ENCODE measurements at regions not wholly inside any gene's neighbourhood (a gene's known extent, or its start where the extent isn't known, plus 50 kb on each side); places are given as distances from the start of the nearest gene placed in this dataset.

DNA sequence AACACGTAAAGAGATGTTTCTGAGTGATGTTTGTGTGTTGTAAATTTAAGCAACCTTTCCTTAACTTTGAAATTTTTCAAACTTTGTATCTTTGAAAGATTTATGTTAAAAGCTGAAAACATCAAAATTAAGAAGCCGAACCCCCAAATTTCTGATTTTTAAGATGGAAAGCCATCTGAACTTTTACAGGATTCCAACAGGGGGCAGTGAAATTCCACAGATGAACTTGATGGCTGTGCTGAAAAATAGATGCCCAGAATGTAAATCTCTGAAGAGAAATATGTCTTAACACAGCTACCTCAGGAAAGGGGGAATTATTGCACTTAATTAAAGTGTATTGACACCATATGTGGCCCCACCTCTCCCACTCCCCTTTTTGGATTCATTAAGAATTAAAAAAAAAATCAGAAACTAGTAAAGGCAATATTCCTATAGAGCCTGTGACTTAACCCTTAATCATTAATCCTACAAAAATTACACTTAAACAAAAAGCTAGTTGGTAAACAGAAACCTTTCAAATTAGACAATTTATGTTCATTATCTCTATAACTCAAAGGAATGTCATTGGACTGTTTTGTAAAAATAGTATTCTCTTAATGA is 597.9 kb downstream of the KCNJ2 start:
- no peak for DNase-seq

DNA sequence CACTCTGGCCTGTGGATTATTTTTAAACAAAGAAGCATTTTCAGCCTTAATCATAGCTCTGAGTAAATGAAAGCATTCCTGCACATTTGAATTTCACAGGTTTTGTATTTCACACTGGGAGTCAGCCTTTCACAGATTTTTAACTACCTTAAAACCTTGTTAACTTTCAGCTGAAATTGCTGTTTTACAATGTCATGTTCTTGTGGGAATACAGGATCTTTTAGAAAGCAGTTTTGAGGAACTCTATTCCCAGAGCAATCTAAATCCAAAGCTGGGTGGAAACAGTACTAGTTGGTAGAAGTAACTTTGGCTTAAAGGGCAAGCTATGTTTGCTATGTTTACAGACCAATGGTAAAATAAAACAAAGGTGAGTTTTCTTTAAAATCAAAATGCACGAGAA is 600.6 kb downstream of the KCNJ2 start:
- DNase-seq: no peak

DNA sequence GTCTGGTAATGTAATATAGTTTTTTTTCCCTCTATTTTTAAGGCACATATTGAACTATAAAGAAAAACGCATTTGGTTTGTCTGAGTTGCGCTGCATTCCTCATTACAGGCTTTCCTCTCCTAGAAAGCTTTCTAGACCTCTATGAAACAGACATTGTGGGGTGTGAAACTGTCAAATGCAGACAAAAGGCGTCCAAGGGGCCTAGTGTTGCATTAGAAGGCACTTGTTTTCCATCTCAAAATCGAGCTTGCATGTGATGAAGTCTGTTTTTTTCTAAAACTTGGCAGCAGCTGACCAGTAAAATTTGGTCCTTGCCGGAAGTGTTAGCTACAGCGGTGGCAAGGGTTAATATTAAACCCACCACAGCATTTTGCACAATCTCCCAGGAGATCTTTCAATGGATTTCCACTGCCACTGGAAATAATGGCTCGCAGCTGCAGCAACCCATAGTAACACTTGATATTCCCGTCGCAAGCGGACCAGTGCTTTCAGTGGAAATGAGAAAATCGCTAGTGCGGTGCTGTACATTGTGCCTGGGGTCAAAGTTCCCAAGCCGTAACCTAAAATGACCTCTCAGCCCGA is 602.6 kb downstream of the KCNJ2 start:
- no peak for DNase-seq

DNA sequence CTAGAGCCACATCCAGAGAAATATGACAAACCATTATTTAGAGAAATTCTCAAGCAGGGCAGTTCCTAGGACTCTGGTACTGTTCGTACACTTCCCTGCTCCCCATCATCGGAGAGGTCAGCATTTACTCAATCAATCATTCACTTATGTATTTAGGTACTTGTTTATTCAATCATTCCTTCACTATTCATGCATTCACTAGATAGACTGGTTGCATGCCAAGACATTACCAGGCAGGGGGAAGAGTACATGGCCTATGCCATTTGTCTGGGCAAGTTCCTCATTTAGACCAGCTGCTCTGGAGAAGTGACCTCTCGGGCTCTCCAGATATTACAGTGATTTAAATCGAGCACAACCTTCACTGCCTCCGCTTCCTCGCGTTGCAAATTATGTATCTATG is 603.4 kb downstream of the KCNJ2 start:
- DNase-seq: no peak

DNA sequence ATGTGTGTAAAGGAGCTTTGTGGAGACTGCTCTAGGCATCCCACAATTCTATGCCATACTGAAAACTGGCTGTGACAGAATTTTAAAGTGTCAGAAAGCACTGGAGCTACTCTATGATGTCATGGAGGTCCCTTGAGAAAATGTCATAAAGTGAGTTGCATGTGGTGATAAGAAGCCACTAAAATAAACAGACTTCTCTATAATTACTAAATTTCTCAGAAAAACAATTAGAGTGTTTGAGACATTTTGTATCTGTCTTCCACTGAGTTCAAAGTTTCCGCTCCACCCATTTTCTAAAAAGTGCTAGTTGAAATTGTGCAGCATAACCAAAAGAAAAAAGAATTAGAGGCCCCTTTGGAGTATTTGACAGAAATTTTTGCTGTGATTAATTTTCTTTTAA is 603.9 kb downstream of the KCNJ2 start:
- DNase-seq: no peak

DNA sequence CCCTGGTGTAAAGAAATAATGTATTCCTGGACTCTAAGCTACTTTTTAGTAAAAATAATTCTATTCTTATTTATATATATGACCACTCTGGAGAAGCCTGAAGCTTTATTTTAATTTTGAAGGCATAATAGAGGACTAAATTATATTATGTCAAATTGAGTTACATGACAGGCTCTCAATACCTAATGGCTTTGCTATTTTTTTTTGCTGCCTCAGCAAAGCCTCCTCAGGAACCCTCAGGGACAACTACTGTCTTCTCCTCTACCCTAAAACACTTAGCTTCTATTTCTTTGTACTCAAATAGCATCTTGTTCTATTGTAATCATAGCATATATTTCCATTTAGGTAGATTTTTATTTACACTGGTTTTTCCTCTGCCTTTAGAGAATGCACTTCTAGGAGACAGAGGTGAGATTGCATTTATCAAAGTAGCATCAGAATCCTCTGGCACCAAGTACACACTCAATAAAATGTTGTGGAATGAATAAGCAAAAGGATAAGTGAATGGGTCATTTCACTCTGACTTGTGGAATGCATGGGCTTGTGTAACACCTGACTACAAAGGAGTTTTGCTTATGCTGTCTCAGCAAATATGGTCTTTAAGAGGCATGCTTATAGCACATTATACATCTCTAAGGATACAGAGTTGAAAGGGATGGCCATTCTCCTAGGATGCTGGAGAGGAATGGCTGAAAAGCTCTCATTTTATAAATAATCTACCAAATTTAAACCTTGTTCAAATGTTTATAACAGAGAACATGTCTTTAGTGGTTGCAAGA is 605.2 kb downstream of the KCNJ2 start:
- no peak for DNase-seq

DNA sequence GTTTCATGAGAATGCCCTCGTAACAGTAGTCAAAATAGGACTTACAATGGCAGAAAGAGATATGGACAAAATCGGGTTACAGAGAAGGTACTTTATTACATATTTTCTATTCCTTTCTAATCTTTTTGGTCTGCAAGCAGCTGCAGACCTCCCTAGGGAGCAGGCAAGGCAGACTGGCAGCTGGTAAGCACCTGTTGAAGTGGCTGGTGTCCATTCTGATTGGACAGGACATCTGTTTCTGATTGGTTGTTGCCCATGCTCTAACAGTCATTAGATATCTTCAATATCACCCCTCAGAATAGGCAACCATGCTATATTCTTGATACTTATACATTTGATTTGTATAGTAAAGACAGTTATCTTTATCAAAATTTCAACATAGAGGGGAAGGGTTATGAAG is 606.3 kb downstream of the KCNJ2 start:
- DNase-seq: no peak

DNA sequence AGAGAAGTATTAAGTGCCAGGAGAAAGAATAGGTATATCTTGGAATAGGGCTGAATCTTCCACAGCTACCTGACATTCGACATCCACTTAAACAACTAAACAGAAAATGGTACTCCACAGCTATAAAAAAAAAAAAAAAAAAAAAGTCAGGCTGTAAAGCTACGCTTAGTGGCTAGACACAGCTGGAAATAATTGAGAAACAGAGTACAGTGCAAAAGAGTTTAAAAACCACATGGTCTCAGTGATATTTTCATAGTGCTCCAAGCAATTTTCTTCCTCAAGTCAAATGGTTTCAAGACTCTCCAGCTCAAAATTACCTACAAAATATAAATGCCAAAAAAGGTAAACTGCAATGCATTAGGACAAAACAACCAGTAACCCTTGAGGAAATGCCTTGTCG is 607.1 kb downstream of the KCNJ2 start:
- no peak for DNase-seq

DNA sequence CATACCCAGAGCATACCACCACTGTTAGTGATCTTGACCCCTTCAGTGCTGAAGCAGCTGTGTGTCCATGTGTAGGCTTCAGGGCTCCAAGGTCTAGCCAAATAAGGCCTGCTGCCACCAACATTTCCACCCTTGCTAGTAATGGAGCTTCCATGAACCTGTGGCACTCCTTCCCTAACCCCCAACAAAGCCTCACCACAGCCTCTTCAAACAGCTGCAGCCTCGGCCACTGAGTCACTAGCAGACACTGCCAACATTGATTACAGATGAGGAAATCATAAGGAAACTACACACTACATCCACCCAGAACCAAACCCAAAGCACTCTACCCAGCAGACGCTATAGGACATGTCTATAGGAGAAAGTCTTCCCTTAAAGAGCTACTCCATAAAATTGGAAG is 610.7 kb downstream of the KCNJ2 start:
- no peak for DNase-seq

DNA sequence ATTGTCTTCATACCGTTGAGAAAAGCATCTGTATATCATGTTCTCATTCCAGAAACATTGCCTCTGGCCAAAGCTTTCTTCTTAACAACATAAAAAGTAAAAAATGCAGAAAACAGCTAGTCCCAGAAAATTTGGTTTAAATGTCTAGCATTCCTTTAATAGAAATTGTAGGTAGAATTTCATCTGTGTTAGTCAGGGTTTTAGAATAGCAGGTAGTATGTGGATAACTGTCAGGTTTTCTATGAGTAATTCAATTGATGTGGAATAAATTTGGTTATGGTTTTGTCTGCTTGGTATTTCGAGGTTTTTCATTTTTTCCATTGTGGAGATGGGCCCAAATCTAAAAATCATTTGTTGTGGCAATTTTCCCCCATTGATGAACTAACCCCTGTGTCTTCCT is 616.7 kb downstream of the KCNJ2 start:
- DNase-seq: no peak

DNA sequence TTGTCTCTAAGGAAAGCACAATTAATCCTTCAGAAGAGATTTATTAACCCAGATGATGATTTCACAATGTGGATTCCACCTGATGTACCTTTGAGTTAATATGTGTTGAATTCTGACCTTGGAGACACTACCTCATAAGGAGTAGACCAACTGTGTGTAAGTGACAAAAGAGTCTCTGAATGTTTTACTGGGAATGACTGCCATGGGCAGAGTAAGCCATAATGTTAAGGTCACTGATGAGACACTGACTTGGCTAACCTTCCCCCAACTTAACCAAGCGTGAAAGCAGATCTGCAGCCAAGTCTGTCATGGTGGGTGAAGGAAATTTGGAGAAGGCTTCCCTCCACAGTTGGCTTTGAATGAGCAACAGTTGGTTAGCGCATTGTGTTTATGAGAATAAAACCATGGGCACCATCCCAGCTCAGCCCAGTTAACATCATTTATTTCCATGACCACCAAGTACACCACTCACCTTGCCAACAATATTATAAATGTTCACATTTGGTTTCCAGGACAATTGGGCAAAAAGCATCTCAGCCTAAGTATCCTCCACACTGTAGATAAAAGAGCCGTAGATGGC is 618.5 kb downstream of the KCNJ2 start:
- DNase-seq: no peak

DNA sequence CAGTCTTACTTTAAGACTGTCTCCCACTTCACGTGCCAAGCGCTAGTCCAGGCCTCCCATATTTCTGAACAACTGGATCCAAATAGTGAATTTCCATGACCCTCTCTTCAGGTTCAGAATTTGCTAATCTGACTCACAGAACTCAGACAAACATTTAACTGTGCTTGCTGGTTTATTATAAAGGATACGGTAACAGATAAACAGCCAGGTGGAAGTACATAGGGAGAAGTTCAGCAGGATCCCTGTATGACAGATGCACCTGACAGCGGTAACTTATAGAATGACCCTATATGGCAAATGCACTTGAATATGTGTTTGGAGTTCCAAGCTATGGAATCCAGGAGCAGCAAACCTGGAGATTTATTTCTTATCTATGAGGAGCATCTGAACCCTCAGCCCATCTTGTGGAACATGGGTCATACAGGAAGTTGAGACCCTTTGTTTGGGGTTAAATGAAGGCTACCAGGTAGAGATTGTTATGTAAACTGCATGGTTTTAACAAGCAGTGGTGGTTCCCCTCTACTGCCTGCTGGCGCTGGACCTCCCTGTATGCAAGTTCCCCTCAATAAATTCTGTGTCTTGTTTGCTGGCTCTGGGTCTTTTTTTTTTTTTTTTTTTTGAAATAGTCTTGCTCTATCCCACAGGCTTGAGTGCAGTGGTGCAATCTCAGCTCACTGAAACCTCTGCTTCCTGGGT is 622.6 kb downstream of the KCNJ2 start:
- no peak for DNase-seq

DNA sequence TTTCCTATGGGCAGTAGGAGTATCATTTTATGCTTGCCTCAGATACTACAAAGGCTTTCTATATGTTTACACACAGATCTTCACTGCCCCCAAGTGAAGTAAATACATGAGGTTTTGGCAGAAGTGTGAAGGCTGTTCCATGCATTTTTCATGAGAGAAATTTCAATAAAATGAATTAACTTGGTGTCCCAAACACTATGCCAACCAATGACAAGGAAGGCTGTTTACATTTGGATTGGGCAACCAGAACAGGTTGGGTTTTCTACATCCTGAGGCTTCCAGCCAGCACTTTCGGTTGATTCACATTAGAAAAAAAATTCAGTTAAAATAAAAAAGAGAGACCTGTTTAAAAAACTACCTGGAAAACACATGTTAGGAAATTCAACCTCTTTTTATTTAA is 625.4 kb downstream of the KCNJ2 start:
- no peak for DNase-seq

DNA sequence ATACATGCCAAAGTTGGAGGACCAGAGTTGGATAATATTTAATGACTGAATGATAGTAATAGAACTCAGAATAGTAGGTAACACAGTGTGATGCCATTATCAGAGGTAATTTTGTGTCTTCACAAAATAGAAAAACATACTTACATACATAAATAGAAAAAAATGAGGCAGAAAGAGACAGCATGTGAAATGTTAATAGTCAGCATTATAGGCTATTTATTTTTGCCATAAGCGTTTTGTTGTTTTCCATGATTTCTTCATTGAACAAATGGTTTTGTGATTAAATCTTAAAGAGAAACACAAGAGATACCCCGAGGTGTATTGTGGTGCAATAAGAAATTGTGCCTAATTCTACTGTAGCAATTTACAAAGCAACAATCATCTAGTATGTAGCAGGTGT is 626.3 kb downstream of the KCNJ2 start:
- no peak for DNase-seq

DNA sequence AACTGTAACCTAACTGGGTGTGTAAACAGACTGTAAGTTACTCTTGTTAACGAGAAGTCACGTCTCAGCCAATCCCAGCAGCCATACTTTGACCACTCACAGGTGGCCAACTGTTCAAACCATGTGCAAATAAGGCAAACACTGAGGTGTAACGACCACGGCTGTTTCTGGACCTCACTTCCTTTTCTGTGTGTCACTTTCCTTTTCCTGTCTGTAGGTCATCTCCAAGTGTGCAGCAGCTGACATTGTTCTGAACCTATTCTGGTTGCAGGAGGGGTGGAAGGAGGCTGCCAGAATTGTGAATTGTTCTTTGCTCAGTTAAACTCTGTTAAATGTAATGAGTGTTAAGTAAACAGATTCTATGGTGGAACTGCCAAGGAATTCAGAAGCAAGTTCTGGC is 627.4 kb downstream of the KCNJ2 start:
- DNase-seq: no peak

DNA sequence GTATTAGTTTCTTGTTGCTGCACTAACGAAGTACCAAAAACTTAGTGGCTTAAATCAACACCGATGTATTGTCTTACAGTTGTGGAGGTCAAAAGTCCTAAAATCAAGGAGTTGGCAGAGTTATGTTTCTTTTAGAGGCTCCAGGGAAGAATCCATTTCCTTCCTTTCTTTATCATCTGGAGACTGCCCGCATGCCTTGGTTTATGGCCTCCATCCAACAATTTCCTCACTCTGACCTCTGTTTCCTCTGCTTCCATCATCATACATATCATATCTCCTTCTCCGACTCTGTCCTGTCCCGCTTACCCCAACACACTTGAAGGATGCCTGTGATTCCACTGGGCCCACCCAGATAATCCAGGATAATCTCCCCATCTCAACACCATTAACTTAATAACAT is 627.8 kb downstream of the KCNJ2 start:
- DNase-seq: no peak

DNA sequence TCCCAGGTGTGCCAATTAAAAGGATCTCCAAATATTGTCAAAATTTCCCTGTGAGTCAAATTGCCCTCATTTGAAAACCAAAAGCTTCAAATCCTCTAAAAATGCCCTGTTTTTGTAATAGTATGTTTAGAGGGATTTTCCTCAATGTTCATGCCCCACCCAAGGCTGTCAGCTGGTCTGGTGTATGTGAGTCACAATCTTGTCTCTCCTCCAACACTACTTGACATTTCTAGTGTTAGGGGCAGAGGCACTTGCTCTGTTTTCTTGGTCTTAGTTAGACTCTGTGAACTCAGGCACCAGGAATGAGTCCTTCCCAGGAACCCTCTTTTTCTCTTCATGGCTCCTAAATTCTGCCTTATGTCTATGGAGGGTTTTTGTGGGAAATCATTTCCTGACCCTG is 634.8 kb downstream of the KCNJ2 start:
- no peak for DNase-seq

DNA sequence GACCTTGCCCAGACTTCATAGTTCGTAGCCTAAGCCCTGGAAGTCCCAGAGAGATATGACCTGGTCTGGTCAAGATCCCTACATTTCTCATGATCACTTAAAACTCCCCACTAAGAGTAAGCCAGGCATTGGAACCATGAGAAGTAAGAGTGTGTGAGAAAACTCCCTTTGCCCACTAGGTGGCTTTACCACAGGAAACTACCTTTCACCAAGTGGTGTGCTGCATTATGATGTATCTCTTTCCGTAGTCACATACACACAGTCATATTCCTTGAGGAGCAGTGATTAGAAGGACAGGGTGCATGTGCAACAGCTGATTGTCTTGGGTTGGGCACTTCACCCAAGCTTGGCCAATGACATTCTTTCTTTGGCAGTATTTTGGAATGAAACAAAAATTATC is 639.3 kb downstream of the KCNJ2 start:
- no peak for DNase-seq

DNA sequence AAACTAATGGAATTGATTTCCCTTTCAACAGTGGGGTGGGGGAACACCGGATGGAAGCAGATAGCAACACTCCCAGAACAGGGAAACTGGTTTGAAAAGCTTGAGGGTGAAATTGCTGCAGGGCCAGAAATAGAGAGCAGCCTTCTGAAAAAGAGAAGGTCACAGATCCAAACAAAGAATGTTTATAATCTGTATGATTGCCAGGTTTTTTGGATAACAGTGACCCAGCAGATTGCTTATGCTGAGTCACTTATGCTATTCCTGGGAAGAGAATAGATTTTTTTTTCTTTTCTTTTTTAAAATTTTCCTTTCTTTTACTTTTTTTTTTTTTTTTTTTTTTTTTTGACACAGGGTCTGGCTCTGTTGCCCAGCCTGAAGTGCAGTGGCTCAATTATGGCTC is 641.3 kb downstream of the KCNJ2 start:
- no peak for DNase-seq

DNA sequence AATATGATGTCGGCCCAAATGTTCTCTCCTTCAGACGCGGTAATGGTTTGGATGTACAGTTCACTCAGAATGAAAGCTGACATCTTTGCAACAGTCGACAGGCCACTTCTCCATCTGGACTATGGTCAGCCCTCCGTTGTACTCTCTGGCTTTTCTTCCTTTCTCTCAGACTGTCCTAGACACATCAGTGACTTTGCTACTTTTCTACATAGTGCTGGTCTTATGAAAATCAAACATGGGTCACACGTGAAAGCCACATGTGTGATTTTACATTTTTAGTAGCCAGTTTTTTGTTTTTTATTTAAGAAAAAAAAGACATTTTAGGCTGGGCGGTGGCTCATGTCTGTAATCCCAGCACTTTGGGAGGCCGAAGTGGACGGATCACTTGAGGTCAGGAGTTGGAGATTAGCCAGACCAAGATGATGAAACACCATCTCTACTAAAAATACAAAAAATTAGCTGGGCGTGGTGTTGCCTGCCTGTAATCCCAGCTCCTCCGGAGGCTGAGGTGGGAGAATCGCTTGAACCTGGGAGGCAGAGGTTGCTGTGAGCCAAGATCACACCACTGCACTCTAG is 644.1 kb downstream of the KCNJ2 start:
- no peak for DNase-seq

DNA sequence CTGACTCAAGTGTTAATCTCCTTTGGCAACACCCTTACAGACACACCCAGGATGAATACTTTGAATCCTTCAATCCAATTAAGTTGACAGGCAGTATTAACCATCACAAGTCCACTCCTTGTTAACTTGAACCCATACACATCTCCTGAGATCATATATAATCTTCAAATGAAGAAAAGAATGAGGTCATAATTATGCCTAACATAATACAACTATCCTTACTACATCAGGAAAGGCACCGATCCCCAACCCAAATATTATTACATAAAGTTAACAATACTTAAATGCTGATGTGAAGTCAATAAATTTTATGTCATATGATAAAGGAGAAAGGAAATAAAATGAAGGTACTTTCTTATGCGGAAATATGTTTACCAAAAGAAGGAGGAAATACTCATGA is 649.9 kb downstream of the KCNJ2 start:
- no peak for DNase-seq

DNA sequence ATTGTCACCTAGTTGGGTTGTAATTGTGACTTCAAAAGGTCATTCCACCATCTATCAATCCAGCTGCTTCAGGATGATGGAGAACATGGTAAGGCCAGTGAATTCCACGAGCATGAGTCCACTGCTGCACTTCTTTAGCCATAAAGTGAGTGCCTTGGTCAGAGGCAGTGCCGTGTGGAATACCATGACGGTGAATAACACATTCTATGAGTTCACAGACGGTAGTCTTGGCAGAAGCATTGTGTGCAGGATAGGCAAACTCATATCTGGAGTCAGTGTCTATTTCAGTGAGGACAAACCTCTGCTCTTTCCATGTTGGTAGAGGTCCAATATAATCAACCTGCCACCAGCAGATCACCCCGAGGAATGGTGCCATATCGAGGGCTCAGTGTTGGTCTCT is 650.9 kb downstream of the KCNJ2 start:
- DNase-seq: no peak

All from NCI-H1048 (cell line).